ENCODE measurements at regions not wholly inside any gene's neighbourhood (a gene's known extent, or its start where the extent isn't known, plus 50 kb on each side); places are given as distances from the start of the nearest gene placed in this dataset.

- DNase-seq: no peak
Measured at GRCh38 chr13:111897178-111897845, 169.6 kb upstream of the SOX1 start.

- no peak for DNase-seq
Measured at GRCh38 chr13:111897846-111898215, 169.1 kb upstream of the SOX1 start.

GRCh38 chr13:111898956-111899713 lies 167.8 kb upstream of the SOX1 start:
- DNase-seq: no peak

GRCh38 chr13:111899714-111900389 lies 167.1 kb upstream of the SOX1 start:
- DNase-seq: no peak

GRCh38 chr13:111900390-111901131 lies 166.4 kb upstream of the SOX1 start:
- DNase-seq: no peak

- DNase-seq: no peak
Measured at GRCh38 chr13:111901267-111901915, 165.6 kb upstream of the SOX1 start.

- no peak for DNase-seq
Measured at GRCh38 chr13:111902726-111903125, 164.2 kb upstream of the SOX1 start.

GRCh38 chr13:111903143-111903542 lies 163.8 kb upstream of the SOX1 start:
- DNase-seq: no peak

- no peak for DNase-seq
Measured at GRCh38 chr13:111904166-111904565, 162.8 kb upstream of the SOX1 start.

GRCh38 chr13:111904701-111905608 lies 162.0 kb upstream of the SOX1 start:
- no peak for DNase-seq

- no peak for DNase-seq
Measured at GRCh38 chr13:111905609-111905945, 161.4 kb upstream of the SOX1 start.

GRCh38 chr13:111906306-111906705 lies 160.6 kb upstream of the SOX1 start:
- DNase-seq: no peak

GRCh38 chr13:111906816-111907215 lies 160.1 kb upstream of the SOX1 start:
- DNase-seq: no peak

GRCh38 chr13:111907341-111907880 lies 159.5 kb upstream of the SOX1 start:
- DNase-seq: no peak

- no peak for DNase-seq
Measured at GRCh38 chr13:111908361-111908760, 158.6 kb upstream of the SOX1 start.

GRCh38 chr13:111908981-111909380 lies 158.0 kb upstream of the SOX1 start:
- no peak for DNase-seq

- no peak for DNase-seq
Measured at GRCh38 chr13:111909501-111909900, 157.4 kb upstream of the SOX1 start.

- no peak for DNase-seq
Measured at GRCh38 chr13:111909971-111910671, 156.8 kb upstream of the SOX1 start.

GRCh38 chr13:111911121-111911720 lies 155.7 kb upstream of the SOX1 start:
- no peak for DNase-seq

GRCh38 chr13:111911754-111912452 lies 155.0 kb upstream of the SOX1 start:
- no peak for DNase-seq
